Central memory CD8-positive, alpha-beta T cell (primary cell): ENCODE measurements at regions not wholly inside any gene's neighbourhood (a gene's known extent, or its start where the extent isn't known, plus 50 kb on each side); places are given as distances from the start of the nearest gene placed in this dataset.

Experiments used
- ATAC-seq: fragments of 150-1000 bp; cut with Tn5 transposase; replicated peaks from 2 replicates; pipeline ENCODE4 v1.10.0; 2022; ENCODE audit warnings: mild to moderate bottlenecking, moderate FRiP score, moderate number of reproducible peaks; ENCODE audit not compliant: poor library complexity, severe bottlenecking; ENCODE audit errors: extremely low read depth
- DNase-seq, 2 donors: peaks; one replicate each; pipeline ENCODE4 v3.0.0; 2021; ENCODE audit warnings: low spot score in 2 of 2
- H3K27ac Mint-ChIP-seq: one replicate; pipeline ENCODE4 v1.8.0; 2022; ENCODE audit warnings: low read depth, mild to moderate bottlenecking, moderate library complexity, mixed read lengths
- H3K27me3 Mint-ChIP-seq: one replicate; pipeline ENCODE4 v1.8.0; 2022; ENCODE audit warnings: mixed read lengths
- H3K36me3 Mint-ChIP-seq: one replicate; pipeline ENCODE4 v1.8.0; 2022; ENCODE audit warnings: mild to moderate bottlenecking, moderate library complexity, mixed read lengths; ENCODE audit not compliant: insufficient read depth
- H3K4me1 Mint-ChIP-seq: one replicate; pipeline ENCODE4 v1.8.0; 2022; ENCODE audit warnings: mixed read lengths
- H3K4me3 Mint-ChIP-seq: one replicate; pipeline ENCODE4 v1.8.0; 2022; ENCODE audit warnings: mild to moderate bottlenecking, moderate library complexity, mixed read lengths
- H3K9me3 Mint-ChIP-seq: one replicate; pipeline ENCODE4 v1.8.0; 2022; ENCODE audit warnings: mixed read lengths

DNA sequence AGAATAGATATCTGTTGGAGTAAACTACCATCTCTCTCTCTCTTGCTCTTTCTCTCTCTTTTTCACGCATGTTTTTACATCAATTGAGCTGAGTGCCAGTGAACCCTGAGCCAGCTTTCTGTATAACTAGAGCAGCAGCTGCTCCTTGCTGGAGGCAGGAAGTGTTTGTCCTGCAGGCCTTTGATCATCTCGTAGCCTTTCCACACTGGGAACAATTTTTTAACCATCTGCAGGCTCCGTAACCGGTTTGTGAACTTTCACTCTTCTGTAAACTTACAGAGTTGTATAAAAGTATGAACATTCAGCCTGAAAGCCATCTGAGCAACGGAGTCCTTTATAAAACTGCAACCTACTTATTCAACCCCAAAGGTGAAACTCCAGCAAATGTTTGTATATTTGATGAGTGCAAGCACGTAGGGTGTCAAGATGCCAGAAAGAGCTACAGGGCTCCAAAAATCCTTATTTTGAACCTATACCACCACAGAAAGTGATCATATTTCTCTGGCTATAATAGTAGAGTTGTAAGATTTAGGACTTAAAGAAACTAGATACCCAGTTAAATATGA lies 162.8 kb upstream of the NFE2L3 start:
- Mint-ChIP-seq H3K27ac (no peak overlapping the region), H3K9me3 (no peaks in the 10 kb centered on the region), H3K27me3 (peaks cover 43% of the 10 kb centered on the region), H3K36me3 (peaks cover 3% of the 10 kb centered on the region), H3K4me3 (no peak overlapping the region), H3K4me1 (peaks cover 3% of the 10 kb centered on the region)
- no peak for DNase-seq
- no peak for ATAC-seq

- no peak overlapping the region for H3K27ac Mint-ChIP-seq
- H3K9me3 Mint-ChIP-seq, result no peaks in the 10 kb centered on the region
- DNase-seq (no peak), ATAC-seq (peak; percentile 89)
- H3K4me3 Mint-ChIP-seq, result peak overlapping the region; percentile 8
- peaks cover 17% of the 10 kb centered on the region for H3K4me1 Mint-ChIP-seq
- H3K27me3 Mint-ChIP-seq, result peaks cover 11% of the 10 kb centered on the region
- H3K36me3 Mint-ChIP-seq, result peaks cover 6% of the 10 kb centered on the region
These were observed 157.5 kb upstream of the NFE2L3 start for GRCh38 chr7:25994433-25994994.

DNA sequence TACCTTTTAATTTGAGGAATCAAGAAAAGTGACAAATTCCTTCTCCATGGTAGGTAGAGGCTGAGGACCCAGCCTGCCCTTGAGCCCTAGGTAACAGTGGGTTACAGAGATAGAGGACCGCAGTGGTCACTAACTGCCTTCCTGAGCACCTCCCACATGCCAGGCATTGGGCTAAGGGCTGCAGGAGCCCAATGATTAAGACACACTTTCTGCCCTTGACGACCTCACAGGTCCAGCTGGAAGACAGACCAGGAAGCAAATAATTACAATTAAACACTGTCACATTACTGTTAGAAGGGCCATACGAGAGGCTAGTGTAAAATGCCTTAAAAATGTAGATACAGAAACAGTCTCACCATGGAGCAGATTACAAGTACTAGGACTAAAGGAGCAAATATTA lies 156.8 kb upstream of the NFE2L3 start:
- Mint-ChIP-seq H3K36me3 (peaks cover 6% of the 10 kb centered on the region), H3K9me3 (no peaks in the 10 kb centered on the region), H3K27ac (no peak overlapping the region), H3K4me3 (no peak overlapping the region), H3K27me3 (peaks cover 11% of the 10 kb centered on the region), H3K4me1 (peaks cover 17% of the 10 kb centered on the region)
- DNase-seq, result no peak
- no peak for ATAC-seq

DNA sequence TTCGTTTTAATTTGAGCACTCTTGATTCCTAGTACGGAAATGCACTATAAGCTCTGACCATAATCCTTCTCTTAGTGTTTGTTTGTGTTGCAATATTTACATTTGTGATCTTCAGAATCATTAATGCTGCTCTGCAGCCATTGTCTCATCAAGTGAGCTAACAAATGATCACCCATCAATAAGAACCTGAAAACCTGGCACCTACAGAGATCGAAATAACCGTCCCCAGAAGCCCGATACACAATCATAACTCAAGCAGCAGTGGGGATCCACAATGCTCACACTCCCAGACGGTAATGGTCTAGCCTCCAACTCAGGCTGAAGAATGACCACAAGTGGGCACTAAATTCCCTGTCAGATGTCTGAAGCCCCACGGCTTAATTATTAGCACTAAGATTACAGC lies 156.0 kb upstream of the NFE2L3 start:
- Mint-ChIP-seq H3K4me1 (peaks cover 17% of the 10 kb centered on the region), H3K27ac (no peak overlapping the region), H3K36me3 (peaks cover 3% of the 10 kb centered on the region), H3K27me3 (peaks cover 8% of the 10 kb centered on the region), H3K9me3 (no peaks in the 10 kb centered on the region), H3K4me3 (no peak overlapping the region)
- ATAC-seq, result no peak
- DNase-seq, result no peak

GRCh38 chr7:25998499-25998898 lies 153.5 kb upstream of the NFE2L3 start:
- H3K27ac Mint-ChIP-seq, result no peak overlapping the region
- peaks cover 17% of the 10 kb centered on the region for H3K4me1 Mint-ChIP-seq
- no peak overlapping the region for H3K4me3 Mint-ChIP-seq
- ATAC-seq, result no peak
- H3K9me3 Mint-ChIP-seq, result no peaks in the 10 kb centered on the region
- peaks cover 27% of the 10 kb centered on the region for H3K27me3 Mint-ChIP-seq
- peaks cover 3% of the 10 kb centered on the region for H3K36me3 Mint-ChIP-seq
- no peak for DNase-seq

DNA sequence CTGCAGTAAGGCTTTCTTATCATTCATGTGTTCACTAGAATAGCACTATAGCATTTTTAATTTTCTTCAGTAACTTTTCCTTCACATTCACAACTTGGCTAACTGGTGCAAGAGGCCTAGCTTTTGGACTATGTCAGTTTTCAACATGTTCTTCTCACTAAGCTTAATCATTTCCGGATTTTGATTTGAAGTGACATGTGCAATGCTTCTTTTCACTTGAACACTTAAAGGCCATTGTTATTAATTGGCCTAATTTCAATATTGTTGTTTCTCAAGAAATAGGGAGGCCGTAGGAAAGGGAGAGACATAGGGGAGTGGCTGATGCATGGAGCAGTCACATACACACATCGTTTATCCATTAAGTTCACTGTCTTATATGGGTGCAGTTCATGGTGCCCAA lies 151.2 kb upstream of the NFE2L3 start:
- Mint-ChIP-seq H3K4me3 (no peak overlapping the region), H3K27me3 (peaks cover 31% of the 10 kb centered on the region), H3K27ac (no peak overlapping the region), H3K4me1 (no peaks in the 10 kb centered on the region), H3K36me3 (peaks cover 3% of the 10 kb centered on the region), H3K9me3 (no peaks in the 10 kb centered on the region)
- no peak for ATAC-seq
- DNase-seq, result no peak

DNA sequence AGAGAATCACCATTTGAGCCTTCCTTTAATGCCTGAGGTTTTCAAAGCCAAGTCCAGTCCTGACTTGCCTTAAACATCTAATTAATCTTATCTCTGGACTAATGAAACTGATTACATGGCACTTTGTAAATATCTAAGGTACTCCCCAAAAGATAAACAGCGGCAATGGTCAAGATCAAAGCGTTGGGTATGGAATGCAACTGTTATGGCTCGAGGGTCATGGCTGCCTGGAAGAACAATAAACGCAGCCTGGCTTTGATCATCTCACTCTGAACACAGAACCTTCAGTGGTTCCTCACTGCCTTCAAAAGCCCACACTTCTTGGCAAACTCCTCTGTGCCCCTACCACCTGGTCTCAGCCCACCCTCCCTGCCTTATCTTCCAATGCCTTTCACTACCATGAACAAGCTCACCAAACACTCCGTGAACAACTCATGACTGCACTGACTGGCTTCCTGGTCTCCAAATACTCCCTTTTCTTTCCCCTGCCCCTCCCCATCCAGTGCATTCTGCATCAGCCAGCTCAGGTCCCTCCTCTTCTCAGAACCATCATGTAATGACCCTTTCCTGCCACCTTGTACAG lies 150.2 kb upstream of the NFE2L3 start:
- Mint-ChIP-seq H3K4me3 (no peak overlapping the region), H3K4me1 (no peaks in the 10 kb centered on the region), H3K27me3 (peaks cover 37% of the 10 kb centered on the region), H3K27ac (no peak overlapping the region), H3K9me3 (no peaks in the 10 kb centered on the region), H3K36me3 (peaks cover 2% of the 10 kb centered on the region)
- DNase-seq (no peak), ATAC-seq (no peak)

- no peaks in the 10 kb centered on the region for H3K9me3 Mint-ChIP-seq
- peaks cover 60% of the 10 kb centered on the region for H3K27me3 Mint-ChIP-seq
- ATAC-seq, result no peak
- H3K36me3 Mint-ChIP-seq, result no peaks in the 10 kb centered on the region
- no peak for DNase-seq
- no peak overlapping the region for H3K27ac Mint-ChIP-seq
- H3K4me3 Mint-ChIP-seq, result no peak overlapping the region
- H3K4me1 Mint-ChIP-seq, result no peaks in the 10 kb centered on the region
These were observed 146.2 kb upstream of the NFE2L3 start for GRCh38 chr7:26005683-26006410.

DNA sequence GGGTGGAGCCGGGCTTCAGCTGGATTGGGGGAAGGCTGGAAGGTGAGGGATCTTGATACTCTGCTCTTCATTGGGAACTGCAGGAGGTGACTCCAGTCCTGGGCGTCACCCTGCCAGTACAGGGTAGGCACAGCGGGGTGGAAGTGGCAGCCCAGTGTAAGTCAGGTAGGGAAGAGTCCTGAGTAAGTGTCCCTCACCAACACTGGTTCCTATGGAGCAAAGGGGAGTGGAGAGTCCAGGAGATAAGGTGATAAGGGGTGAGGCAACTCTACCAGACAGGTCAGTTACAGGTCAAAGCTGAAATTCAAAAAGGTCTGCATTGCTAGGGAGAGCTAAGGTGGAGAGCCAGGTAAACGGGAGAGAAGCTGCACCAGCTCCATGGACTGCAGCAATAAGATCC lies 145.6 kb upstream of the NFE2L3 start:
- H3K27ac Mint-ChIP-seq, result no peak overlapping the region
- H3K4me1 Mint-ChIP-seq, result no peaks in the 10 kb centered on the region
- ATAC-seq (no peak), DNase-seq (no peak)
- no peaks in the 10 kb centered on the region for H3K9me3 Mint-ChIP-seq
- no peak overlapping the region for H3K4me3 Mint-ChIP-seq
- peaks cover 54% of the 10 kb centered on the region for H3K27me3 Mint-ChIP-seq
- H3K36me3 Mint-ChIP-seq, result no peaks in the 10 kb centered on the region

DNA sequence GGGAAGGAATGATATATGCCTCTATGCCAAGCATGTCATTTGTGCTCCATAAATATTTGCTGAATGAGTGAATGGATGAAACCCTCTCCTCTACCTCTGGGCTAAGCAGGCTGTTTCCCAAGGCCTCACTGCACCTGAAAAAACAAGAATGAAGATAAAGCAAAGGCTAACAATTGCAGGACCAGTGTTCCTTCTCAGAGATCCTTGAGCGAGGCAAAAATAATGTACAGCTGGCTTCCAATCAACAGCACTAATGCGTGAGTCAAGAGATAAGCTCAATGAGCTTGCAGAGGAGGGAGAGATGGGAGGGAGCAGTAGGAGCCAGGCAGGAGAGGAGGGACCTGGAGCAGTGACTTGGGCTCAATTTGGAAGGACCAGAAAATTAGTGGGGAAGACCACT lies 144.5 kb upstream of the NFE2L3 start:
- Mint-ChIP-seq H3K4me1 (no peaks in the 10 kb centered on the region), H3K4me3 (no peak overlapping the region), H3K27ac (no peak overlapping the region), H3K27me3 (peaks cover 43% of the 10 kb centered on the region), H3K36me3 (no peaks in the 10 kb centered on the region), H3K9me3 (no peaks in the 10 kb centered on the region)
- ATAC-seq (no peak), DNase-seq (no peak)

- H3K27me3 Mint-ChIP-seq, result peaks cover 34% of the 10 kb centered on the region
These were observed 143.6 kb upstream of the NFE2L3 start for GRCh38 chr7:26008428-26008827.

DNA sequence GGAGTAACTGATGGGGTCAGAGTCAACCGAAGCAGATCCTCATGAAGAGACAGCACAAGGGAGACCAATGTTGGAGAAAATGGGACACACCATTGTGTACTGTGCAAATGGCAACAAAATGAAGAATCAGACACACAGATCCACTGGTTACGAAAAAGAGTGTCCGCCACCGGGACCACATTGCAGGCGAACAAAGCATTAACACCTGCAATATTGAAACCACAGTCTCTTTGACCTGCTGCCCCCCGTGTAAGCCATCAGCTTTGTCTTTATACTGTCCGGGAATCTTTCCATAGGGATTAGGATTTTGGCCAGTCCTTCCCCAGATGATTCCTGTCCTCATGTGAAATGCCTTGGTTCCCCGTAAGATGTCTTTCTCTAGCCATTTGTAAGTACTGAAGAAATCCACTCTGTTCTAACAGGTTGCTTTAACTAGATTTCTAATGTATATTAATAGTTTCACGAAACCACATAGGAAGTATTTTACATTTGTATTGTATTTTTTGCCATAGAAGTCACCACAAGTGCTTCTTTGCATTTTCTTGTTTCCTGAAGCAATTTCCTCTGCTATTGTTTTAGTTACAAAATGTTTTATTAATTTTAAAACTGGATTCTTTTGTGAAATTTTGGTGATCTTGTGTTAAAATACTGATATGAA lies 140.8 kb upstream of the NFE2L3 start:
- H3K9me3 Mint-ChIP-seq, result no peaks in the 10 kb centered on the region
- DNase-seq, result no peak
- H3K36me3 Mint-ChIP-seq, result no peaks in the 10 kb centered on the region
- H3K27ac Mint-ChIP-seq, result no peak overlapping the region
- no peak for ATAC-seq
- H3K4me3 Mint-ChIP-seq, result no peak overlapping the region
- H3K27me3 Mint-ChIP-seq, result peaks cover 39% of the 10 kb centered on the region
- H3K4me1 Mint-ChIP-seq, result no peaks in the 10 kb centered on the region

More at GRCh38 chr7:26008428-26008827, 143.6 kb upstream of the NFE2L3 start:
- Mint-ChIP-seq H3K36me3 (no peaks in the 10 kb centered on the region), H3K4me1 (no peaks in the 10 kb centered on the region), H3K4me3 (no peak overlapping the region), H3K9me3 (no peaks in the 10 kb centered on the region), H3K27ac (no peak overlapping the region)
- DNase-seq (no peak), ATAC-seq (no peak)
